ENCODE measurements at regions not wholly inside any gene's neighbourhood (a gene's known extent, or its start where the extent isn't known, plus 50 kb on each side); places are given as distances from the start of the nearest gene placed in this dataset.

GRCh38 chr4:136124251-136124745, 1408.0 kb downstream of the PCDH18 start:
- TF ChIP-seq CTCF (IDR thresholded peaks at IDR 0.05) (no peak), EZH2 (IDR thresholded peaks at IDR 0.05) (no peak)
